ENCODE measurements at regions not wholly inside any gene's neighbourhood (a gene's known extent, or its start where the extent isn't known, plus 50 kb on each side); places are given as distances from the start of the nearest gene placed in this dataset.

DNA sequence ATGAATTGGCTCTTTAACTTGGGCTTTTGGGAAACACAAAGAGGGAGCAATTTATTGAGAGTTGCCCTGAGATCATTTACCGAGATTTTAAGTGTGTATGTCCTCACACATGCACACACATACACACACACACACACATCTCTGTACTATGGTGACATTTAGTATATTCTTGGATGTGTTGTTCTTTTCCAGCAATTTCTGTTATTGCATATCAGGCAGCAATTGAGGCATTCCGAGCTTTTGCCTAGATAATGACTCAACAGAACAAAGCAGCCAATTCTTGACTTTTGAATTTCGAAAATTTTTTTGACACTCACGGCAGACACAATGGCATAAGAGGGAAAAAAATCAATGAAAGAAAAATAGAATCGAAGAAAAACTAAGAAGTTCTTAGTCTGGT, 248.5 kb downstream of the DUSP6 start:
- Histone ChIP-seq H3K36me3 (ENCODE audit: control insufficient read depth, insufficient read depth, low read length) (no peaks in the 10 kb centered on the region), H3K9me3 (ENCODE audit: control insufficient read depth, low read length) (no peaks in the 10 kb centered on the region), H3K4me3 (ENCODE audit: low read length) (no peak overlapping the region), H3K9ac (ENCODE audit: extremely low read depth, low read length, poor library complexity, severe bottlenecking) (no peak overlapping the region), H3K4me1 (ENCODE audit: control insufficient read depth, insufficient read depth, low read length) (peaks cover 7% of the 10 kb centered on the region), H3K27me3 (ENCODE audit: control insufficient read depth, insufficient read depth, low read length, poor library complexity, severe bottlenecking) (no peaks in the 10 kb centered on the region), H3K27ac (ENCODE audit: low read depth, low read length) (no peak overlapping the region)
- Mint-ChIP-seq H3K27ac (no peak overlapping the region), H3K9me3 (no peaks in the 10 kb centered on the region), H3K4me1 (peaks cover 24% of the 10 kb centered on the region), H3K36me3 (ENCODE audit: low read depth) (no peaks in the 10 kb centered on the region), H3K27me3 (ENCODE audit: insufficient read depth) (no peaks in the 10 kb centered on the region), H3K4me3 (no peak overlapping the region)
- no peak for DNase-seq
- 72 to 73% methylated on average over 4 of the region's 5 CpGs for WGBS, 2 experiments (ENCODE audit: insufficient coverage in 1 of 2, insufficient read length in 1 of 2)
- TF ChIP-seq, protein P1, sequence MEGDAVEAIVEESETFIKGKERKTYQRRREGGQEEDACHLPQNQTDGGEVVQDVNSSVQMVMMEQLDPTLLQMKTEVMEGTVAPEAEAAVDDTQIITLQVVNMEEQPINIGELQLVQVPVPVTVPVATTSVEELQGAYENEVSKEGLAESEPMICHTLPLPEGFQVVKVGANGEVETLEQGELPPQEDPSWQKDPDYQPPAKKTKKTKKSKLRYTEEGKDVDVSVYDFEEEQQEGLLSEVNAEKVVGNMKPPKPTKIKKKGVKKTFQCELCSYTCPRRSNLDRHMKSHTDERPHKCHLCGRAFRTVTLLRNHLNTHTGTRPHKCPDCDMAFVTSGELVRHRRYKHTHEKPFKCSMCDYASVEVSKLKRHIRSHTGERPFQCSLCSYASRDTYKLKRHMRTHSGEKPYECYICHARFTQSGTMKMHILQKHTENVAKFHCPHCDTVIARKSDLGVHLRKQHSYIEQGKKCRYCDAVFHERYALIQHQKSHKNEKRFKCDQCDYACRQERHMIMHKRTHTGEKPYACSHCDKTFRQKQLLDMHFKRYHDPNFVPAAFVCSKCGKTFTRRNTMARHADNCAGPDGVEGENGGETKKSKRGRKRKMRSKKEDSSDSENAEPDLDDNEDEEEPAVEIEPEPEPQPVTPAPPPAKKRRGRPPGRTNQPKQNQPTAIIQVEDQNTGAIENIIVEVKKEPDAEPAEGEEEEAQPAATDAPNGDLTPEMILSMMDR (conservative IDR thresholded peaks at IDR 0.05), result no peak

DNA sequence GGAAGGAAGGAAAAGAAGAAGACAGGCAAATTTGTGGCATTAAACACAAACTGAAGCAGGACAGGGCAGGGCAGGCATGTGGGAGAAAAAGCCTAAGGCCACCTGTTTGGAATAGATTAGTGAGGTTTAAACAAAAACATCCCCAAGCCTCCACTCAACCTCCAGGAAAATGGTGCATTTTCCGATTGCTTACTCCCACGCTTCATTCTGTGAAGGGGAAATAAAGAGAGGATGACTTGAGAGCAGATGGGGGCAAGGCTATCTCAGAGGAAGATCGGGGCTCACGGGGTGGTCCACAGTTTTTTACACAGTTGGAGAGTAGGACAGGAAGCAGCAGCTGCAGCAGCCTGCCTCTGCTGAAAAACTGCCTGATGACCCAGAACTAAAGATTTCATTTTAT, 250.9 kb downstream of the DUSP6 start:
- no peak overlapping the region for H3K4me3 Mint-ChIP-seq

DNA sequence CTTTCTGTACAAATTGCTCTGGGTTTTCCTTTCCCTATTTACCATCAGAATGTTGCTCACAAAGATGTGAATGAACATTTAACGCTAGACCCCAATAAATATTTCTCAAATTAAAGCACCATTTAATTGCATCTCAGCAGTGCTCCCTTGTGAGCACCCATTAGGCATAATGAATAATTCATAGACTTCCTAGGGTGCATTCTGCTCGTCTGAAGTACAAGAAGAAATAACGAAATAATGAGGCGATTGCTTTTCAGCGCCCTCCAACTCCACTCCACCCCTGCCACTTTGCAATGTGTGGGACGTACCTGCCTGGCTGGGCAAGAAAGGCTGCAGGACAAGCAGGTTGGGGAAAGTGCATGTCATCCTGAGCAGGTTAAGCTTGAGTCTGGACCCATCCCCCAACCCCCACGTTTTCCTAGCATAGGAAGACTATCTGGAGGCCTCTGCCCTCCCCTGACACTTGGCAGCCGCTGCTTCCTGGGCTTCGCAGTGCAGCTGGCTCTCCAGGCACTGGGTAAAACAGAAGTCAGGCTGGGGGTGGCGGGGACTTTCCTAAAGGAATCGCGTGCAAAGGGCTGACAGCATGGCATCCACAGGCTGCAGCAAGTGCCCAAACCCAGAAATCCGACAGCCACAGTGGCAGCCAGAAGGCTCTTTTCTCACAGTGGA, 253.7 kb downstream of the DUSP6 start:
- Mint-ChIP-seq H3K4me3 (no peak overlapping the region), H3K4me1 (peaks cover 34% of the 10 kb centered on the region), H3K36me3 (ENCODE audit: low read depth) (no peaks in the 10 kb centered on the region), H3K27ac (peak overlapping the region; percentile 52), H3K9me3 (no peaks in the 10 kb centered on the region), H3K27me3 (ENCODE audit: insufficient read depth) (no peaks in the 10 kb centered on the region)
- H3K9me3 ChIP-seq (ENCODE audit: control insufficient read depth, low read length), result peaks cover under 1% of the 10 kb centered on the region
- 33 to 46% methylated on average over 2 to 13 of the region's 13 CpGs for WGBS, 2 experiments (ENCODE audit: insufficient coverage in 1 of 2, insufficient read length in 1 of 2)
- H3K4me3 ChIP-seq (ENCODE audit: low read length), result no peak overlapping the region
- TF ChIP-seq, protein P1 (conservative IDR thresholded peaks at IDR 0.05), result no peak
- peak; percentile 91 for DNase-seq
- no peaks in the 10 kb centered on the region for H3K27me3 ChIP-seq (ENCODE audit: control insufficient read depth, insufficient read depth, low read length, poor library complexity, severe bottlenecking)
- H3K4me1 ChIP-seq (ENCODE audit: control insufficient read depth, insufficient read depth, low read length), result peaks cover 9% of the 10 kb centered on the region
- H3K9ac ChIP-seq (ENCODE audit: extremely low read depth, low read length, poor library complexity, severe bottlenecking), result no peak overlapping the region
- H3K36me3 ChIP-seq (ENCODE audit: control insufficient read depth, insufficient read depth, low read length), result no peaks in the 10 kb centered on the region
- no peak overlapping the region for H3K27ac ChIP-seq (ENCODE audit: low read depth, low read length)

More for the DNA sequence above, 250.9 kb downstream of the DUSP6 start:
- peaks cover 9% of the 10 kb centered on the region for H3K4me1 ChIP-seq (ENCODE audit: control insufficient read depth, insufficient read depth, low read length)
- no peak overlapping the region for H3K9ac ChIP-seq (ENCODE audit: extremely low read depth, low read length, poor library complexity, severe bottlenecking)
- H3K27ac Mint-ChIP-seq, result no peak overlapping the region
- WGBS, 2 experiments (ENCODE audit: insufficient coverage in 1 of 2, insufficient read length in 1 of 2), result 73 to 85% methylated on average over 3 to 4 of the region's 4 CpGs
- H3K36me3 Mint-ChIP-seq (ENCODE audit: low read depth), result no peaks in the 10 kb centered on the region
- no peaks in the 10 kb centered on the region for H3K9me3 ChIP-seq (ENCODE audit: control insufficient read depth, low read length)
- DNase-seq, result no peak
- no peaks in the 10 kb centered on the region for H3K36me3 ChIP-seq (ENCODE audit: control insufficient read depth, insufficient read depth, low read length)
- no peaks in the 10 kb centered on the region for H3K9me3 Mint-ChIP-seq
- H3K4me3 ChIP-seq (ENCODE audit: low read length), result no peak overlapping the region
- no peaks in the 10 kb centered on the region for H3K27me3 ChIP-seq (ENCODE audit: control insufficient read depth, insufficient read depth, low read length, poor library complexity, severe bottlenecking)
- TF ChIP-seq, protein P1 (conservative IDR thresholded peaks at IDR 0.05), result no peak
- H3K4me1 Mint-ChIP-seq, result peaks cover 34% of the 10 kb centered on the region
- no peaks in the 10 kb centered on the region for H3K27me3 Mint-ChIP-seq (ENCODE audit: insufficient read depth)
- H3K27ac ChIP-seq (ENCODE audit: low read depth, low read length), result no peak overlapping the region
